PC-3 (cell line): ENCODE measurements at regions not wholly inside any gene's neighbourhood (a gene's known extent, or its start where the extent isn't known, plus 50 kb on each side); places are given as distances from the start of the nearest gene placed in this dataset.

ENCODE experiments used
- EZH2phosphoT487 ChIP-seq: fragments of 300-600 bp; sonication (generic); IDR thresholded peaks from 2 replicates; pipeline ENCODE4 v1.6.1; 2018; ENCODE audit warnings: mild to moderate bottlenecking, antibody characterized with exemption, low read length, borderline replicate concordance
- TF ChIP-seq, protein P1 (sequence below): fragments of 300-600 bp; sonication (generic); conservative IDR thresholded peaks from 2 replicates; pipeline ENCODE4 v1.5.1; 2017; ENCODE audit warnings: antibody characterized with exemption, low read depth, mild to moderate bottlenecking, low read length

DNA sequence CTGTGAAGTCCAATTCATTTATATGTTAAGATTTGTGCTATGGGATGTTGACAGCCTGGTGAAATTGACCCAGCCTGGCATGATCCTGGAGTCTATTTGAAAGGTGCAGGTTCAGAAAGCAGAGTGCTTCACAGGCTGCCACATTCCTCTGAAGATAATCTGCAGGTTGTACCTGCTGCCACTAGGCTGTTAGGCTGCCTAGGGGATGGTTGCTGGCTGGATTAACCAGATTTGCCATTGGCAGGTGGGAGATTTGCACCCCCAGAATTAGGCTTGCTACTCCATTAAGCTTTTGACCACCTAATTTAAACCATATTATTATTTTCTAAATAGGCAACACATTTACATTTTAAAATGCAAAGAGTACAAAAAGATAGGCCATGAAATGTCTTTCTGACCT is 85.8 kb upstream of the RASGRP1 start:
- TF ChIP-seq, protein P1, sequence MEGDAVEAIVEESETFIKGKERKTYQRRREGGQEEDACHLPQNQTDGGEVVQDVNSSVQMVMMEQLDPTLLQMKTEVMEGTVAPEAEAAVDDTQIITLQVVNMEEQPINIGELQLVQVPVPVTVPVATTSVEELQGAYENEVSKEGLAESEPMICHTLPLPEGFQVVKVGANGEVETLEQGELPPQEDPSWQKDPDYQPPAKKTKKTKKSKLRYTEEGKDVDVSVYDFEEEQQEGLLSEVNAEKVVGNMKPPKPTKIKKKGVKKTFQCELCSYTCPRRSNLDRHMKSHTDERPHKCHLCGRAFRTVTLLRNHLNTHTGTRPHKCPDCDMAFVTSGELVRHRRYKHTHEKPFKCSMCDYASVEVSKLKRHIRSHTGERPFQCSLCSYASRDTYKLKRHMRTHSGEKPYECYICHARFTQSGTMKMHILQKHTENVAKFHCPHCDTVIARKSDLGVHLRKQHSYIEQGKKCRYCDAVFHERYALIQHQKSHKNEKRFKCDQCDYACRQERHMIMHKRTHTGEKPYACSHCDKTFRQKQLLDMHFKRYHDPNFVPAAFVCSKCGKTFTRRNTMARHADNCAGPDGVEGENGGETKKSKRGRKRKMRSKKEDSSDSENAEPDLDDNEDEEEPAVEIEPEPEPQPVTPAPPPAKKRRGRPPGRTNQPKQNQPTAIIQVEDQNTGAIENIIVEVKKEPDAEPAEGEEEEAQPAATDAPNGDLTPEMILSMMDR, result no peak
- no peak for TF ChIP-seq EZH2phosphoT487
